ENCODE measurements at regions not wholly inside any gene's neighbourhood (a gene's known extent, or its start where the extent isn't known, plus 50 kb on each side); places are given as distances from the start of the nearest gene placed in this dataset.

GRCh38 chr13:83508771-83509301 is 373.4 kb downstream of the SLITRK1 start:
- Histone ChIP-seq H3K9me3 (ENCODE audit: control extremely low read depth in 1 of 3, control insufficient read depth in 2 of 3, insufficient read depth in 1 of 3, low read length in 2 of 3) (no peaks in the 10 kb centered on the region), H3K9ac (ENCODE audit: low read length) (no peak overlapping the region), H3K36me3 (replicated peaks in 1 of 2; ENCODE audit: control extremely low read depth in 1 of 2, control insufficient read depth in 1 of 2, extremely low read depth in 1 of 2, insufficient read depth in 2 of 2, low read length in 1 of 2) (no peaks in the 10 kb centered on the region), H4K20me1 (ENCODE audit: control insufficient read depth, insufficient read depth, low read length, poor library complexity, severe bottlenecking) (no peaks in the 10 kb centered on the region), H3K4me1 (ENCODE audit: control insufficient read depth in 2 of 2, insufficient read depth in 2 of 2, low read length in 2 of 2) (no peaks in the 10 kb centered on the region), H2AFZ (ENCODE audit: insufficient read depth, low read depth, low read length, poor library complexity, severe bottlenecking) (no peak overlapping the region), H3K27ac (ENCODE audit: low read length in 2 of 2) (no peak overlapping the region), H3K79me2 (ENCODE audit: control insufficient read depth, insufficient read depth, low read length) (no peaks in the 10 kb centered on the region), H3K4me2 (replicated peaks; ENCODE audit: low read depth, low read length, poor library complexity, severe bottlenecking) (no peak overlapping the region), H3K4me3 (ENCODE audit: control extremely low read depth in 1 of 5, extremely low read depth in 1 of 5, insufficient read depth in 1 of 5, low read depth in 2 of 5, low read length in 4 of 5) (no peak overlapping the region), H3K27me3 (replicated peaks in 1 of 4; ENCODE audit: control extremely low read depth in 1 of 4, control insufficient read depth in 3 of 4, insufficient read depth in 4 of 4, low read length in 3 of 4) (no peaks in the 10 kb centered on the region)
- DNase-seq: no peak
- CTCF ChIA-PET: no interaction called here
- TF ChIP-seq EZH2 (IDR thresholded peaks at IDR 0.05; ENCODE audit: borderline replicate concordance, insufficient read depth, low read depth, low read length, poor library complexity, severe bottlenecking) (no peak), CTCF (IDR thresholded peaks at IDR 0.05) (no peak)
- intact Hi-C loops (cut with micrococcal nuclease): no loop called here
- no peaks in the 10 kb centered on the region for H3K4me1 Mint-ChIP-seq
- H3K27ac Mint-ChIP-seq: no peak overlapping the region
- POLR2A ChIA-PET: no interaction called here
- no peak for ATAC-seq (ENCODE audit: low read depth)
- no peak overlapping the region for H3K4me3 Mint-ChIP-seq
- no peaks in the 10 kb centered on the region for H3K27me3 Mint-ChIP-seq
- WGBS (ENCODE audit: insufficient coverage): no CpG with 5 or more reads among the region's 1 CpG
- H3K9me3 Mint-ChIP-seq (ENCODE audit: insufficient read depth): no peaks in the 10 kb centered on the region

- Histone ChIP-seq H3K4me3 (ENCODE audit: control extremely low read depth in 1 of 5, extremely low read depth in 1 of 5, insufficient read depth in 1 of 5, low read depth in 2 of 5, low read length in 4 of 5) (no peak overlapping the region), H3K79me2 (ENCODE audit: control insufficient read depth, insufficient read depth, low read length) (no peaks in the 10 kb centered on the region), H3K4me2 (replicated peaks; ENCODE audit: low read depth, low read length, poor library complexity, severe bottlenecking) (no peak overlapping the region), H3K27ac (ENCODE audit: low read length in 2 of 2) (no peak overlapping the region), H3K36me3 (replicated peaks in 1 of 2; ENCODE audit: control extremely low read depth in 1 of 2, control insufficient read depth in 1 of 2, extremely low read depth in 1 of 2, insufficient read depth in 2 of 2, low read length in 1 of 2) (no peaks in the 10 kb centered on the region), H3K9ac (ENCODE audit: low read length) (no peak overlapping the region), H2AFZ (ENCODE audit: insufficient read depth, low read depth, low read length, poor library complexity, severe bottlenecking) (no peak overlapping the region), H3K4me1 (ENCODE audit: control insufficient read depth in 2 of 2, insufficient read depth in 2 of 2, low read length in 2 of 2) (no peaks in the 10 kb centered on the region), H4K20me1 (ENCODE audit: control insufficient read depth, insufficient read depth, low read length, poor library complexity, severe bottlenecking) (no peaks in the 10 kb centered on the region), H3K9me3 (ENCODE audit: control extremely low read depth in 1 of 3, control insufficient read depth in 2 of 3, insufficient read depth in 1 of 3, low read length in 2 of 3) (no peaks in the 10 kb centered on the region), H3K27me3 (replicated peaks in 1 of 4; ENCODE audit: control extremely low read depth in 1 of 4, control insufficient read depth in 3 of 4, insufficient read depth in 4 of 4, low read length in 3 of 4) (no peaks in the 10 kb centered on the region)
- ChIA-PET POLR2A (no interaction called here), CTCF (no interaction called here)
- ATAC-seq (ENCODE audit: low read depth) (no peak), DNase-seq (no peak)
- Mint-ChIP-seq H3K27me3 (no peaks in the 10 kb centered on the region), H3K9me3 (ENCODE audit: insufficient read depth) (peaks cover 6% of the 10 kb centered on the region), H3K4me1 (no peaks in the 10 kb centered on the region), H3K27ac (no peak overlapping the region), H3K4me3 (no peak overlapping the region)
- TF ChIP-seq EZH2 (IDR thresholded peaks at IDR 0.05; ENCODE audit: borderline replicate concordance, insufficient read depth, low read depth, low read length, poor library complexity, severe bottlenecking) (no peak), CTCF (IDR thresholded peaks at IDR 0.05) (no peak)
- no CpG with 5 or more reads among the region's 1 CpG for WGBS (ENCODE audit: insufficient coverage)
- intact Hi-C loops (cut with micrococcal nuclease): no loop called here
Observed at GRCh38 chr13:83503424-83503823, 378.9 kb downstream of the SLITRK1 start.
